Sigmoid colon (tissue), 6 donors: ENCODE measurements at regions not wholly inside any gene's neighbourhood (a gene's known extent, or its start where the extent isn't known, plus 50 kb on each side); places are given as distances from the start of the nearest gene placed in this dataset.

Source experiments
- DNase-seq: peaks from one replicate; pipeline ENCODE4 v3.0.0-alpha.2; 2019
- H3K27ac ChIP-seq, 4 donors: fragments of 200-600 bp; sonication (generic); one replicate each; pipeline ENCODE4 v1.5.1; 2016 to 2019; ENCODE audit warnings: mild to moderate bottlenecking in 1 of 4
- H3K27me3 ChIP-seq, 3 donors: fragments of 200-600 bp; sonication (generic); one replicate each; pipeline ENCODE4 v1.5.1; 2019; ENCODE audit warnings: mild to moderate bottlenecking in 1 of 3
- H3K36me3 ChIP-seq, 4 donors: fragments of 200-600 bp; sonication (generic); one replicate each; pipeline ENCODE4 v1.5.1; 2016 to 2019
- H3K4me1 ChIP-seq, 4 donors: fragments of 200-600 bp; sonication (generic); one replicate each; pipeline ENCODE4 v1.5.1; 2017 to 2019
- H3K4me3 ChIP-seq, 4 donors: fragments of 200-600 bp; sonication (generic); one replicate each; pipeline ENCODE4 v1.5.1; 2017 to 2019; ENCODE audit warnings: mild to moderate bottlenecking in 2 of 4, moderate library complexity in 1 of 4
- H3K9me3 ChIP-seq, 4 donors: fragments of 200-600 bp in 3 of 4; sonication (generic) in 3 of 4; one replicate each; pipeline versions ENCODE4 v1.5.1 to v1.6.1; 2013 to 2019
- CTCF ChIP-seq, 4 experiments: fragments of 450-650 bp in 3 of 4; fragments of 200-600 bp in 1 of 4; IDR thresholded peaks; one replicate each; pipeline ENCODE4 v1.5.1; 2016 to 2019; ENCODE audit warnings: antibody characterized with exemption in 4 of 4, mild to moderate bottlenecking in 3 of 4, moderate library complexity in 2 of 4
- EP300 ChIP-seq, 4 donors: sonication (generic); formaldehyde crosslinking; IDR thresholded peaks; one replicate each; pipeline ENCODE4 v1.6.1; 2017; ENCODE audit warnings: antibody characterized with exemption in 4 of 4
- POLR2A ChIP-seq, 2 donors: fragments of 450-650 bp; IDR thresholded peaks; one replicate each; pipeline ENCODE4 v1.6.1; 2016; ENCODE audit warnings: antibody characterized with exemption in 2 of 2, mild to moderate bottlenecking in 2 of 2, moderate library complexity in 2 of 2
- POLR2AphosphoS5 ChIP-seq, 4 donors: sonication (generic); formaldehyde crosslinking; IDR thresholded peaks; one replicate each; pipeline ENCODE4 v1.6.1; 2017; ENCODE audit warnings: antibody characterized with exemption in 4 of 4
- WGBS, 2 donors: extraction: QIAGEN DNeasy Blood & Tissue Kit; methylation state at CpG; one replicate each; pipeline ENCODE4 v1.1.7; 2013; 5-methylcytosine and 5-hydroxymethylcytosine counted together
- intact Hi-C: fragments of 100-400 bp; cut with DNase I; formaldehyde crosslinking; loops from one replicate; pipeline ENCODE4 v1.15.1; 2023
- donor health status: healthy with polysubstance abuse.
- donor health status: healthy.

DNA sequence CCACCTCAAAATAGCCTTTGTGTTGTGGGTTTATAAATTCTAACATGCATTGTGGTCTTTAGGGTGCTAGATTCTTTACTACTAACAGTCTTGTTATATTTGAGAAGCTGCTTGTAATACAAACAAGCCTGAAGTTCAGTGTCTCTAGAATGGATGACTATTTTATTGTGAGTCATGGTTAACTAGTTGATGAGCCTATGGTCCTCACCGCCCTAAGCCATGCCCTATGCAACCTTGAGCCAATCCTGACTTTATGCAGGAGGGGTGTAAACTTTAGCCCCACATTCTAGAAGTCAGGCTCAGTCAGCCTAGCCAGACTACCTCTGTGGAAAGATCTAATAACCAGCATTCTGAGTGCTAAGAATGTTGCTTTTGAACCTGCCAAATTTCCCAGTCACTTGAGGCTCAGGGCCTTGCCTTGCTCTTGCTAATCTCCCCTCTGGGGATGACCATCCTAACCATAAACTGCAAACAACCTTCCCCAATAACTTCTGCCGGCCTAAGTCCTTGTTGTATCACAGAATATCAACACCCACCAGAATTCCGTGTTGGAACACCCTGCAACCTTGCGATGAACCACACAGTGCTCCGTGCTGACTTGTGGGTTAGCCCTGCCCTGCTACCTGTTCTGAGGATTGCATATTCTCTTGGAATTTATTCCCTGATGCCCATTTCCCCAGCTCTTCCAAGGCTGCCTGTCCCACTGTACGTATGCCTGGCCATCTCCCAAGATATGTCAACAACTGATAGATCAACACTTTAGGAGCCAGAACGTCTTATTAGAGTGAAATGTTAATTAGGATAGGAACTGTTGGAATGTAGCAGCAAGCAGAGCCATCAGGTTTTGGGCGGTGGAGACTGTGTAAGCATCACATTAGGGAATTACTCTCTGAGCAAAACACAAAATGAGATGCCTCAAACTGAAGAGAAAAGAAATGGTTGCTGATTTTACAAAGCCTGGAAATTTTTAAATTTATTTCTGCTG lies 71.7 kb upstream of the CEP85L start:
- no peak for DNase-seq
- Histone ChIP-seq H3K4me3 (no peak overlapping the region), H3K36me3 (no peaks in the 10 kb centered on the region), H3K4me1 (no peaks in the 10 kb centered on the region), H3K9me3 (no peaks in the 10 kb centered on the region), H3K27ac (no peak overlapping the region), H3K27me3 (no peaks in the 10 kb centered on the region)
- intact Hi-C loops, result no loop called here
- 66 to 80% methylated on average over 8 of the region's 8 CpGs for WGBS, 2 donors
- TF ChIP-seq CTCF (IDR thresholded peaks at IDR 0.05), result no peak
- TF ChIP-seq POLR2A (IDR thresholded peaks at IDR 0.05), result no peak
- TF ChIP-seq POLR2AphosphoS5 (IDR thresholded peaks at IDR 0.05), result no peak
- TF ChIP-seq EP300 (IDR thresholded peaks at IDR 0.05), result no peak

GRCh38 chr6:118720125-118720473 lies 68.7 kb upstream of the CEP85L start:
- TF ChIP-seq POLR2A (IDR thresholded peaks at IDR 0.05) (no peak), EP300 (IDR thresholded peaks at IDR 0.05) (no peak), POLR2AphosphoS5 (IDR thresholded peaks at IDR 0.05) (no peak), CTCF (IDR thresholded peaks at IDR 0.05) (no peak)
- Histone ChIP-seq H3K27ac (no peak overlapping the region), H3K27me3 (no peaks in the 10 kb centered on the region), H3K36me3 (no peaks in the 10 kb centered on the region), H3K4me3 (no peak overlapping the region), H3K4me1 (no peaks in the 10 kb centered on the region), H3K9me3 (no peaks in the 10 kb centered on the region)
- intact Hi-C loops, result no loop called here
- no peak for DNase-seq

GRCh38 chr6:118719351-118720124 lies 68.1 kb upstream of the CEP85L start:
- Histone ChIP-seq H3K27me3 (no peaks in the 10 kb centered on the region), H3K4me3 (no peak overlapping the region), H3K36me3 (no peaks in the 10 kb centered on the region), H3K4me1 (no peaks in the 10 kb centered on the region), H3K9me3 (no peaks in the 10 kb centered on the region), H3K27ac (no peak overlapping the region)
- 53 to 74% methylated on average over 6 of the region's 6 CpGs for WGBS, 2 donors
- no peak for DNase-seq
- TF ChIP-seq POLR2A (IDR thresholded peaks at IDR 0.05), result no peak
- no peak for TF ChIP-seq CTCF (IDR thresholded peaks at IDR 0.05)
- no peak for TF ChIP-seq EP300 (IDR thresholded peaks at IDR 0.05)
- no peak for TF ChIP-seq POLR2AphosphoS5 (IDR thresholded peaks at IDR 0.05)
- intact Hi-C loops, result no loop called here

DNA sequence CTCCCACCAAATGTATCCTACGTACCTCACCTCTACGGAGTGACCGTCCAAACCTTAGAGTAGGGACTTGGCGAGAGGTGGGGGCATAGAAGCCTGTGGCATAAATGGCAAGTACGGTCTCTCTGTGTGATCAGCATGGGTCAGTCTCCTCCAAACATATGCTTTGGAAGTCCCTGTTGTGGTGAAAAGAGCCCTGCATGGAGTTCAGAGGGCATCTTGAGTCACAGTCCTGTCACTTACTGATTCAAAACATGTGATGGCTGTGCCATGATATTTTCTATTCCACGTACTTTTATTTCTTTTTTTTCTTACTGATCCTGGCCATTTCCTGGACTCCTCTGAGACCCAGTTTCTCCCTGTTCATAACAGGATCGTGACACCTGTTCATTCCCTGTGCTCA lies 67.5 kb upstream of the CEP85L start:
- H3K4me3 ChIP-seq, result no peak overlapping the region

More for the DNA sequence above, 67.5 kb upstream of the CEP85L start:
- intact Hi-C loops, result no loop called here
- Histone ChIP-seq H3K9me3 (no peaks in the 10 kb centered on the region), H3K36me3 (no peaks in the 10 kb centered on the region), H3K27ac (no peak overlapping the region), H3K4me1 (no peaks in the 10 kb centered on the region), H3K27me3 (no peaks in the 10 kb centered on the region)
- DNase-seq, result no peak
- 87 to 91% methylated on average over 7 of the region's 7 CpGs for WGBS, 2 donors
- TF ChIP-seq EP300 (IDR thresholded peaks at IDR 0.05), result no peak
- no peak for TF ChIP-seq POLR2A (IDR thresholded peaks at IDR 0.05)
- no peak for TF ChIP-seq POLR2AphosphoS5 (IDR thresholded peaks at IDR 0.05)
- TF ChIP-seq CTCF (IDR thresholded peaks at IDR 0.05), result no peak
